Karpas-422 (cell line): ENCODE measurements at regions not wholly inside any gene's neighbourhood (a gene's known extent, or its start where the extent isn't known, plus 50 kb on each side); places are given as distances from the start of the nearest gene placed in this dataset.

ENCODE experiments used
- DNase-seq: peaks from one replicate; pipeline ENCODE4 v3.0.0-alpha.2; 2015
- H2AFZ ChIP-seq: fragments of 200-600 bp; sonication (generic); 2 replicates; pipeline ENCODE4 v1.6.1; 2014; ENCODE audit warnings: antibody characterized with exemption, low read length, mixed read lengths
- H3K27ac ChIP-seq: fragments of 200-600 bp; sonication (generic); 2 replicates; pipeline ENCODE4 v1.5.1; 2014; ENCODE audit warnings: mild to moderate bottlenecking, low read length, moderate library complexity
- H3K27me3 ChIP-seq: fragments of 200-600 bp; sonication (generic); 2 replicates; pipeline ENCODE4 v1.6.1; 2014; ENCODE audit warnings: low read length, mixed read lengths
- H3K36me3 ChIP-seq: fragments of 200-600 bp; sonication (generic); 2 replicates; pipeline ENCODE4 v1.6.1; 2014; ENCODE audit warnings: low read length, mixed read lengths; ENCODE audit not compliant: insufficient read depth
- H3K4me1 ChIP-seq: fragments of 200-600 bp; sonication (generic); 2 replicates; pipeline ENCODE4 v1.6.1; 2014; ENCODE audit warnings: mild to moderate bottlenecking, low read length, mixed read lengths
- H3K4me2 ChIP-seq: fragments of 200-600 bp; sonication (generic); 2 replicates; pipeline ENCODE4 v1.6.1; 2014; ENCODE audit warnings: low read length, low read depth, mild to moderate bottlenecking; ENCODE audit not compliant: poor library complexity, severe bottlenecking
- H3K4me3 ChIP-seq: fragments of 200-600 bp; sonication (generic); 2 replicates; pipeline ENCODE4 v1.5.1; 2014; ENCODE audit warnings: mild to moderate bottlenecking, antibody characterized with exemption, low read length, mixed read lengths
- H3K79me2 ChIP-seq: fragments of 200-600 bp; sonication (generic); 2 replicates; pipeline ENCODE4 v1.6.1; 2014; ENCODE audit warnings: mild to moderate bottlenecking, low read length, mixed read lengths
- H3K9ac ChIP-seq: fragments of 200-600 bp; sonication (generic); 2 replicates; pipeline ENCODE4 v1.6.0; 2014; ENCODE audit warnings: low read length
- H3K9me2 ChIP-seq: fragments of 200-600 bp; sonication (generic), shearing (Covaris generic); replicated peaks from 2 replicates; pipeline ENCODE4 v1.6.0; 2014; ENCODE audit warnings: mild to moderate bottlenecking, low read length, moderate library complexity; ENCODE audit not compliant: insufficient read depth
- H3K9me3 ChIP-seq: fragments of 300-700, 200-600 bp; sonication (generic); 2 replicates; pipeline ENCODE4 v1.6.1; 2014; ENCODE audit warnings: low read length, mixed read lengths
- H4K20me1 ChIP-seq: fragments of 200-600 bp; sonication (generic); 2 replicates; pipeline ENCODE4 v1.6.1; 2014; ENCODE audit warnings: mild to moderate bottlenecking, antibody characterized with exemption, low read length, low read depth; ENCODE audit not compliant: insufficient read depth

DNA sequence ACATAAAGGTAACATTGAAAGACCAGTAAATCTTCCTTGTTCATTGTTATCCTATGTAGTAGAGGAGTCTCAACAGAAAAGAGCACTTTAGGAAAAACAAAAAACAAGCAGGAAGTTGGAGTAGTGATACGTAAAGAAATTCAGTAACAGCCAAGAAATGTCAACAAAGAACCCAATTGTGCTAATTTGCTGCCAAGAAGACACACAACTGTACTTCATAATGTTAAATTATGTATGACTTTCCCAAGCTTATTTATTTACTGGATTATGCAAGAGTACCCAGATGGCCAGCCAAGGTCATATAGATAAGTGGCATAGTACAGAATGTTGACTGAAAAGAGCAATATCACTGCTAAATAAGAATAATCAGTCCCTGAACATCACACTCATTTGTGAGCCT lies 264.7 kb upstream of the CCDC179 start:
- Histone ChIP-seq H4K20me1 (no peaks in the 10 kb centered on the region), H3K36me3 (no peaks in the 10 kb centered on the region), H3K4me3 (no peak overlapping the region), H3K4me1 (no peaks in the 10 kb centered on the region), H3K4me2 (no peak overlapping the region), H2AFZ (no peak overlapping the region), H3K27me3 (no peaks in the 10 kb centered on the region), H3K79me2 (no peaks in the 10 kb centered on the region), H3K9me3 (peaks cover 6% of the 10 kb centered on the region; the same call in 1 of the 2 replicates), H3K9me2 (no peaks in the 10 kb centered on the region), H3K27ac (no peak overlapping the region), H3K9ac (no peak overlapping the region)
- no peak for DNase-seq

GRCh38 chr11:23127706-23128105 lies 267.4 kb upstream of the CCDC179 start:
- H3K9ac ChIP-seq: no peak overlapping the region
- peaks cover 6% of the 10 kb centered on the region; the same call in 1 of the 2 replicates for H3K9me3 ChIP-seq
- H3K4me2 ChIP-seq: no peak overlapping the region
- H3K27me3 ChIP-seq: no peaks in the 10 kb centered on the region
- H4K20me1 ChIP-seq: no peaks in the 10 kb centered on the region
- no peak overlapping the region for H3K27ac ChIP-seq
- H3K36me3 ChIP-seq: no peaks in the 10 kb centered on the region
- no peaks in the 10 kb centered on the region for H3K9me2 ChIP-seq
- no peaks in the 10 kb centered on the region for H3K79me2 ChIP-seq
- no peak for DNase-seq
- no peak overlapping the region for H2AFZ ChIP-seq
- H3K4me1 ChIP-seq: no peaks in the 10 kb centered on the region
- no peak overlapping the region for H3K4me3 ChIP-seq

DNA sequence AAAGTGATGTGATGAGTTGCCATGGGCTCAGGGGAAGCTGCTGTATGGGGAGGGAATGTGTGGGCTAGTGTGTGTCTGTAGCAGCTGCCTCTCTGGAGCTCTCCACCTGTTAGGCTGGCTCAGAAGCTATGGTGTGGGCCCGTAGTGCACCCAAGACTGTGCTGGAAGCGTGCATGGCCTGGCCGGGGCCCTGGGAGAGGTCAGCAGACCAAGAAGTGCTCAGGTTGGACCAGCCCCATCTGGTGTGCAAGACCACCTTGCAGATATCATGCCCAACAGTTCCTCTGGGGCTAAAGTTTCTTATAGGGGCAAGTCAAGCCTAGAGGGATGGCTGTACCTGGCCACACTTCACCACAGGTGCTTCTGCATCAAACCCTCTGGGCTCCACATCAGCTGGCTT lies 274.4 kb upstream of the CCDC179 start:
- Histone ChIP-seq H3K4me2 (no peak overlapping the region), H3K4me3 (no peak overlapping the region), H3K4me1 (no peaks in the 10 kb centered on the region), H3K9me2 (no peaks in the 10 kb centered on the region), H3K36me3 (no peaks in the 10 kb centered on the region), H4K20me1 (no peaks in the 10 kb centered on the region), H3K27me3 (no peaks in the 10 kb centered on the region), H3K79me2 (no peaks in the 10 kb centered on the region), H3K9me3 (peaks cover 11% of the 10 kb centered on the region), H3K27ac (no peak overlapping the region), H2AFZ (no peak overlapping the region), H3K9ac (no peak overlapping the region)
- DNase-seq: no peak

DNA sequence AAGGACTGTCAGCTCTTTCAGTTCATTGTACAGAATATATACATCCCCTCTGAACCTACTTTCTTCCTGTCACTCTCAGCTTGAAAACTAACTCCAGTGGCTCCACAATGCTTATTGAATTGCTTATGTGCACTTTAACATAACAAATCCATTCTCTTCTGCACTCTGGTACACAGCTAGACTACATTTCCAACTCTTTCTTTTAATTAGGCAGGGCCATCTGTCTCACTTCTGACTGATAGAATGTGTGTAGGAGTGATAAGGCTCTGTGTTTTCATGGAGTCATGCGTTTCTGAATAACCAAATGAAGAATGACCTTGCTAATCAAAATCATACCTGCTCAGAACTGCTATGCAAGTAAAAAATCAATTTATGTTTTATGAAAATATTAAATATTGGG lies 278.5 kb upstream of the CCDC179 start:
- Histone ChIP-seq H3K4me1 (no peaks in the 10 kb centered on the region), H3K79me2 (no peaks in the 10 kb centered on the region), H3K9ac (no peak overlapping the region), H3K27ac (no peak overlapping the region), H3K9me2 (no peaks in the 10 kb centered on the region), H4K20me1 (no peaks in the 10 kb centered on the region), H3K36me3 (no peaks in the 10 kb centered on the region), H3K27me3 (no peaks in the 10 kb centered on the region), H3K4me2 (no peak overlapping the region), H2AFZ (no peak overlapping the region), H3K4me3 (no peak overlapping the region), H3K9me3 (peaks cover 13% of the 10 kb centered on the region)
- no peak for DNase-seq

GRCh38 chr11:23143022-23143421 lies 282.7 kb upstream of the CCDC179 start:
- no peak for DNase-seq
- H2AFZ ChIP-seq: no peak overlapping the region
- peaks cover 13% of the 10 kb centered on the region for H3K9me3 ChIP-seq
- no peaks in the 10 kb centered on the region for H3K36me3 ChIP-seq
- H3K9ac ChIP-seq: no peak overlapping the region
- H3K4me3 ChIP-seq: no peak overlapping the region
- no peaks in the 10 kb centered on the region for H3K4me1 ChIP-seq
- no peaks in the 10 kb centered on the region for H3K9me2 ChIP-seq
- no peaks in the 10 kb centered on the region for H3K27me3 ChIP-seq
- no peak overlapping the region for H3K27ac ChIP-seq
- H3K4me2 ChIP-seq: no peak overlapping the region
- H4K20me1 ChIP-seq: no peaks in the 10 kb centered on the region
- H3K79me2 ChIP-seq: no peaks in the 10 kb centered on the region

DNA sequence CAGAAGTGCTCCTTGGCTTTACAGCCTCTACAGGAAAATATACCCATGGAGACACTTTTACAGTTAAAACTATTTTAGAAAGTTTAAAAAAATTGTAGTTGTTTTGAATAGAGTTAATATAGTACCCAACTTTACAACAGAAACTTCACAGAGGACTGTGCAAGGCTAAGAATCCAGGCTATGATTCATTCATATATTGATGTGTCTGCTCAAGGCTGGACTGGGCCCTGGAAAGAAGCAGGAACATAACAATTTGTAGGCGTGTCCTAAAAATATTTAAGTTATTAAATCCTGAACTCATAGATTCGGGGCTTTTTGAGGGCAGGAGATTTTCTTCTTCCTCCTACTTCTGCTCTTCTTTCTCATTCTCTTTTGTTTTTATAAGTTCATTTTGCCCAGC lies 291.5 kb upstream of the CCDC179 start:
- Histone ChIP-seq H3K9me3 (peaks cover 19% of the 10 kb centered on the region), H3K4me1 (no peaks in the 10 kb centered on the region), H2AFZ (no peak overlapping the region), H3K9ac (no peak overlapping the region), H3K79me2 (no peaks in the 10 kb centered on the region), H3K4me2 (no peak overlapping the region), H3K4me3 (no peak overlapping the region), H3K36me3 (no peaks in the 10 kb centered on the region), H3K27ac (no peak overlapping the region), H4K20me1 (no peaks in the 10 kb centered on the region), H3K9me2 (no peaks in the 10 kb centered on the region), H3K27me3 (no peaks in the 10 kb centered on the region)
- no peak for DNase-seq

GRCh38 chr11:23155503-23155902 lies 295.2 kb upstream of the CCDC179 start:
- Histone ChIP-seq H3K9me2 (no peaks in the 10 kb centered on the region), H3K4me1 (no peaks in the 10 kb centered on the region)

DNA sequence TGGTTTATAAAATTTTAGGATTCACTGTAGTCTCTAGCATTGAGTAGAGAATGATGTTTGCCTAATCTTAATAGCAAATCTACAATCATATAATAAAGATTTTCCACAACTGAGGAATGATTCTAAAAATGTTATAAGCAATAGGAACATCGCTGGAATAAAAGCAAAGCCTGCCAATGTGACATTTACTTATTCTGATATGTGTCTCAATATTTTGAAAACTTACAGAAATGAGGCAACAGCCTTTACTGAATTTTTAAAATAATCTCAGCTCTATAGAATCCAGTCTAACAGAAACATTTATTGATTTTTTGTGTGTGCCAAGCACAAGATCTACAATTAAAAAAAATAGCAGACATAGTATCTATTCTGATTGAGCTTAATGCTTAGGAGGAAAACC lies 303.7 kb upstream of the CCDC179 start:
- no peak for DNase-seq
- H3K4me1 ChIP-seq: no peaks in the 10 kb centered on the region
- H3K79me2 ChIP-seq: no peaks in the 10 kb centered on the region

More at GRCh38 chr11:23155503-23155902, 295.2 kb upstream of the CCDC179 start:
- Histone ChIP-seq H3K27me3 (no peaks in the 10 kb centered on the region), H3K9me3 (peaks cover 31% of the 10 kb centered on the region), H4K20me1 (no peaks in the 10 kb centered on the region), H3K9ac (no peak overlapping the region), H3K4me2 (no peak overlapping the region), H3K36me3 (no peaks in the 10 kb centered on the region; the same call in 1 of the 2 replicates), H3K27ac (no peak overlapping the region), H3K4me3 (no peak overlapping the region), H2AFZ (no peak overlapping the region), H3K79me2 (no peaks in the 10 kb centered on the region)
- no peak for DNase-seq

GRCh38 chr11:23166376-23166775 lies 306.1 kb upstream of the CCDC179 start:
- Histone ChIP-seq H3K9ac (no peak overlapping the region), H3K27me3 (no peaks in the 10 kb centered on the region), H4K20me1 (no peaks in the 10 kb centered on the region)

More for the DNA sequence above, 303.7 kb upstream of the CCDC179 start:
- no peak overlapping the region for H3K27ac ChIP-seq
- no peak overlapping the region for H3K4me2 ChIP-seq
- H3K9me2 ChIP-seq: 0 out of 2 replicates have a peak, but pooled peaks cover 3% of the 10 kb centered on the region
- H3K9me3 ChIP-seq: peaks cover 11% of the 10 kb centered on the region; the same call in 1 of the 2 replicates
- H3K9ac ChIP-seq: no peak overlapping the region
- H2AFZ ChIP-seq: no peak overlapping the region
- no peaks in the 10 kb centered on the region for H3K27me3 ChIP-seq
- no peaks in the 10 kb centered on the region for H4K20me1 ChIP-seq
- no peaks in the 10 kb centered on the region for H3K36me3 ChIP-seq
- H3K4me3 ChIP-seq: no peak overlapping the region

More at GRCh38 chr11:23166376-23166775, 306.1 kb upstream of the CCDC179 start:
- Histone ChIP-seq H3K4me3 (no peak overlapping the region), H3K36me3 (no peaks in the 10 kb centered on the region), H3K79me2 (no peaks in the 10 kb centered on the region), H3K9me3 (peaks cover 7% of the 10 kb centered on the region; the same call in 1 of the 2 replicates), H3K9me2 (0 out of 2 replicates have a peak, but pooled peaks cover 3% of the 10 kb centered on the region), H2AFZ (no peak overlapping the region), H3K4me2 (no peak overlapping the region), H3K27ac (no peak overlapping the region), H3K4me1 (no peaks in the 10 kb centered on the region)
- DNase-seq: no peak
